Gastroesophageal sphincter (tissue), 4 donors: ENCODE measurements at regions not wholly inside any gene's neighbourhood (a gene's known extent, or its start where the extent isn't known, plus 50 kb on each side); places are given as distances from the start of the nearest gene placed in this dataset.

Experiments used
- ATAC-seq: fragments of 150-250 bp; one replicate; pipeline ENCODE4 v1.9.1; 2016; ENCODE audit warnings: mild to moderate bottlenecking, moderate library complexity
- H3K27ac ChIP-seq, 4 donors: fragments of 200-600 bp; sonication (generic) in 3 of 4; 1 replicate in 3 of 4; 2 replicates in 1 of 4; pipeline ENCODE4 v1.5.1; 2016 to 2019
- H3K27me3 ChIP-seq: fragments of 200-600 bp; sonication (generic); one replicate; pipeline ENCODE4 v1.5.1; 2019
- H3K36me3 ChIP-seq, 2 donors: fragments of 200-600 bp; sonication (generic); one replicate each; pipeline ENCODE4 v1.5.1; 2019; ENCODE audit warnings: control low read depth in 1 of 2
- H3K4me1 ChIP-seq, 3 donors: fragments of 200-600 bp; sonication (generic); 1 replicate in 2 of 3; 2 replicates in 1 of 3; pipeline ENCODE4 v1.5.1; 2016 to 2019; ENCODE audit warnings: control low read depth in 2 of 3
- H3K4me3 ChIP-seq, 2 donors: fragments of 200-600 bp; sonication (generic); one replicate each; pipeline ENCODE4 v1.5.1; 2019; ENCODE audit warnings: mild to moderate bottlenecking in 1 of 2, moderate library complexity in 1 of 2
- H3K9me3 ChIP-seq, 3 donors: fragments of 200-600 bp; sonication (generic); one replicate each; pipeline ENCODE4 v1.5.1; 2017 to 2019; ENCODE audit warnings: control low read depth in 2 of 3
- EP300 ChIP-seq: sonication (generic); formaldehyde crosslinking; IDR thresholded peaks from one replicate; pipeline ENCODE4 v1.6.1; 2017; ENCODE audit warnings: antibody characterized with exemption, mild to moderate bottlenecking
- POLR2A ChIP-seq, 2 donors: fragments of 450-650 bp; IDR thresholded peaks; one replicate each; pipeline ENCODE4 v1.6.1; 2017; ENCODE audit warnings: antibody characterized with exemption in 2 of 2, mild to moderate bottlenecking in 2 of 2, moderate library complexity in 1 of 2
- POLR2AphosphoS5 ChIP-seq: sonication (generic); formaldehyde crosslinking; IDR thresholded peaks from one replicate; pipeline ENCODE4 v1.6.1; 2017; ENCODE audit warnings: antibody characterized with exemption
- WGBS, 2 donors: methylation state at CpG; one replicate each; pipeline ENCODE4 v1.1.5; 2018; ENCODE audit warnings: low coverage in 1 of 2; 5-methylcytosine and 5-hydroxymethylcytosine counted together
- TF ChIP-seq, protein P1 (sequence below), 4 experiments: fragments of 200-600 bp in 2 of 4; fragments of 450-650 bp in 2 of 4; sonication (generic) in 1 of 4; IDR thresholded peaks; one replicate each; pipeline ENCODE4 v1.5.1; 2017 to 2019; ENCODE audit warnings: antibody characterized with exemption in 4 of 4, mild to moderate bottlenecking in 2 of 4, moderate library complexity in 2 of 4

DNA sequence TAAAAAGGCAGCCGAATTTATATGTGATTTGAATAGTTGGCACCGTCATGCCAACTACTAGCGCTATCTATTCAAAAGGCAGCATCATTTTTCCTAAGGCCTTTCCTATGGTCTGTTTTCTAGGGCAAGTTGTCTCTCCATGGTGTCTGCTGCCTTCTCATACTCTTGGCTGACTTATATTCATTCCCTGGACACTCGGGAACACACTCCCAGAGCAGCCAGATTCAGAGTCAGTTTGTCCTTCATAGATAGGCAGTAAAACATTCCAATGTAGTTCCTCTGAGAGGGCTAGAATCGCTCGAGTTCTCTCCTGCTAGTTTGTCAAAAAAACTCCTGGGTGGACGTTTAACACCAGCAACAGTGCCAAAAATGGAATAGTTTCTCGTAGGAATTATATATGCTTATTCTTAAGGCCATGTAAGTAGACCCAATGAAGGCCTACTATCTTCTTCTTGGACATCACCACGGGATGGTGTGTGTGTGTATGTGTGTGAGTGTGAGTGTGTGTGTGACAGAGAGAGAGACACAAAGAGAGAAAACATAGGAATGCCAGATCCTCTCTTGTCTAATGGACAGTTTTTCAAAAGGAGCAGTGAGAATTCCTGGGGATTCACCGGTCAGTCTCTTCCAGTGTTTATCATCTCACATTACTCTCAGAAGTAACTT lies 129.3 kb upstream of the CTAGE1 start:
- Histone ChIP-seq H3K4me1 (peaks cover 0 to 27% (median 0%) of the 10 kb centered on the region in 3 donors), H3K36me3 (no peaks in the 10 kb centered on the region), H3K4me3 (no peak overlapping the region), H3K9me3 (no peaks in the 10 kb centered on the region), H3K27ac (peak overlapping the region in 2 of 4 donors; percentile 26 to 32), H3K27me3 (no peaks in the 10 kb centered on the region)
- no peak for TF ChIP-seq POLR2A (IDR thresholded peaks at IDR 0.05)
- TF ChIP-seq, protein P1, sequence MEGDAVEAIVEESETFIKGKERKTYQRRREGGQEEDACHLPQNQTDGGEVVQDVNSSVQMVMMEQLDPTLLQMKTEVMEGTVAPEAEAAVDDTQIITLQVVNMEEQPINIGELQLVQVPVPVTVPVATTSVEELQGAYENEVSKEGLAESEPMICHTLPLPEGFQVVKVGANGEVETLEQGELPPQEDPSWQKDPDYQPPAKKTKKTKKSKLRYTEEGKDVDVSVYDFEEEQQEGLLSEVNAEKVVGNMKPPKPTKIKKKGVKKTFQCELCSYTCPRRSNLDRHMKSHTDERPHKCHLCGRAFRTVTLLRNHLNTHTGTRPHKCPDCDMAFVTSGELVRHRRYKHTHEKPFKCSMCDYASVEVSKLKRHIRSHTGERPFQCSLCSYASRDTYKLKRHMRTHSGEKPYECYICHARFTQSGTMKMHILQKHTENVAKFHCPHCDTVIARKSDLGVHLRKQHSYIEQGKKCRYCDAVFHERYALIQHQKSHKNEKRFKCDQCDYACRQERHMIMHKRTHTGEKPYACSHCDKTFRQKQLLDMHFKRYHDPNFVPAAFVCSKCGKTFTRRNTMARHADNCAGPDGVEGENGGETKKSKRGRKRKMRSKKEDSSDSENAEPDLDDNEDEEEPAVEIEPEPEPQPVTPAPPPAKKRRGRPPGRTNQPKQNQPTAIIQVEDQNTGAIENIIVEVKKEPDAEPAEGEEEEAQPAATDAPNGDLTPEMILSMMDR (IDR thresholded peaks at IDR 0.05): no peak
- TF ChIP-seq POLR2AphosphoS5: no peak
- no peak for TF ChIP-seq EP300
- ATAC-seq: no peak
- 56 to 70% methylated on average over 6 to 10 of the region's 10 CpGs for WGBS, 2 donors

DNA sequence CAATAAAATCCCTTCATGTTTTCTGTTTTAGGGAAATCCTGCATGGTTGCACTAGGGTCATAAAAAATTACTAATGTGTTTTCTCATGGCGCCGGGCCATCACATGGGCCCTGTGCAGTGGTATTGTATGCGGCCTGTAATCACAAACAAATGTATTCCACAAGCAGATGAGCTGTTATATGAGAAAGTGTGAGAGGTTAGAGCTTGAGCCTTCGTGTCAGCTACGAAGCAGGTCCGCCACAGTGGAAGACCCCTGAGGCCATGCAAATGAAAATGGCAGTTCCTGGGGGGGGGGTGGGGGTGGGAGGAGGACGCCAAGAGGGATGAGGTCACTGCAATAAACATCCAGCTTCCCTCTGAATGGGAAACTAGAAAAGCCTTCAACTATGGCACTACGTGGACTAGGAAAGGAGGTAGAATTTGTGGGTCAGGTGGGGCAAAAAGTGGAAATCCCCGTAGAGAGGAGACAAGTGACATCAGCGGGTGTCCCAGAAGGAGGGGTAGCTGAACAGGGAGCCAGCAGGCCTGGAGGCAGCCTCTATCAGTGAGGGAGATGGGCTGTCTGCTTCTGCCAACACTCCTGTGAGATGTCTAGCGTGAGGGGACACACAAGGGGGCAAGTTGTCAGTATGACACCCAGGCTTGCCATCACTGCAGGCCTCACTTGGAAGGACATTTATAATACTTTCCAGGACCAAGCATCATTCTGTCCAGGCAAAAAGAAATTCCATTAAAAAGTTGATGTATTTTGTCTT lies 130.3 kb upstream of the CTAGE1 start:
- Histone ChIP-seq H3K27me3 (no peaks in the 10 kb centered on the region), H3K27ac (no peak overlapping the region), H3K4me3 (no peak overlapping the region), H3K36me3 (no peaks in the 10 kb centered on the region), H3K9me3 (no peaks in the 10 kb centered on the region), H3K4me1 (peaks cover 0 to 18% (median 0%) of the 10 kb centered on the region in 3 donors)
- no peak for ATAC-seq
- TF ChIP-seq EP300: no peak
- no peak for TF ChIP-seq POLR2A (IDR thresholded peaks at IDR 0.05)
- TF ChIP-seq, protein P1 (IDR thresholded peaks at IDR 0.05): no peak
- TF ChIP-seq POLR2AphosphoS5: no peak
- WGBS, 2 donors: 76 to 87% methylated on average over 7 to 11 of the region's 11 CpGs

DNA sequence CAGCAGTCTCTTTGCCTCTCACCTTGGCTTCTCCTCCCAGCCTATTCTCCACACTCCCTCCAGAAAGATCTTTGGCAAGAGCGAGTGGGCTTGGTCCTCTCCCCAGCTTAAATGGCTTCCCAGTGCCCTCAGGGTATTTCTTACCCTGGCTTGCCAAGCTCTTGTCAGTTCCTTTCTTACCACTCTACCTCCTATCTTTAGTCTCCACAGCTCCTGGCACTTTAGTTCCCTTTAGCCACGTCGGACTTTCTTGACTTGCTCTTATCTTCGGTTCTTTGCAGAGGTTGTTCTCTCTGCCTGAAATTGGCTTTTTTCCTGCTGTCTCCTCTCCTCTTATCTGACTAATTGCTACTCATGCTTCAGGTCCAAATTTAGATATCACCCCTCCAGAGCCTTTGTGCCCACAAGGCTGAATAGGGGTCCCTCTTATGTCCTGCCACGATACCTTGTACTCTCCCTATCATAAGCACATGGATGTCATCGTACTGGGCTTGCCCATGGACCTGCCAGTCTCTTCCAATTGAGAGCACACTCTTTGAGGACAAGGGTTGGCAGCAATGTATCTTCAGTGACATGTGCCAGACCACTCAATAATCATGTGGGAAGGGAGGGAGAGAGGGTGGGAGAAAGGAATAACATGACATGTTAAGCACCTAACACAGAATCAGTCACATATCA lies 131.7 kb upstream of the CTAGE1 start:
- no peak for ATAC-seq
- no peak overlapping the region for H3K27ac ChIP-seq
- no peak overlapping the region for H3K4me3 ChIP-seq
- no peaks in the 10 kb centered on the region for H3K36me3 ChIP-seq
- no peaks in the 10 kb centered on the region for H3K27me3 ChIP-seq
- 74 to 95% methylated on average over 5 to 6 of the region's 6 CpGs for WGBS, 2 donors
- H3K4me1 ChIP-seq: peaks cover 0 to 15% (median 0%) of the 10 kb centered on the region in 3 donors
- TF ChIP-seq POLR2A (IDR thresholded peaks at IDR 0.05): no peak
- TF ChIP-seq, protein P1 (IDR thresholded peaks at IDR 0.05): no peak
- no peak for TF ChIP-seq POLR2AphosphoS5
- TF ChIP-seq EP300: no peak
- no peaks in the 10 kb centered on the region for H3K9me3 ChIP-seq

DNA sequence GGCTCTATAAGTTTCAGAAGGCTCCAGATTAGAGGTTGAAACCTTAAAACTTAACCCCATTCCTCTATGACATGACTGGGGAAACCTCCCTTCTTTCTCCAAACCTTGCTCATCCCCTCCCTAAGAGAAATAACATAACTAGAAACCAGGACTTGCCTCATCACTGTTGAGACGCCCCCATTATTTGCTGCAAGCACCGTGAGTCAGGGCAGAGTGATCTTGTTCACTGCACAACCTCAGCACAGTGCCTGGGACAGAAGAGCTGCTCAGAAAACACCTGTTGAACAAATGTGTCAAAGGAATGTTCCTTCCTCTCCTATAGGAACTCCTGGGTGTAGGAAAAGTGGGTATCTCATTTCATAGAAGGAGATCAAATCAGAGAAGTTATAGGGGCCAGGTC lies 132.7 kb upstream of the CTAGE1 start:
- Histone ChIP-seq H3K4me1 (peaks cover 0 to 15% (median 0%) of the 10 kb centered on the region in 3 donors), H3K27me3 (no peaks in the 10 kb centered on the region), H3K27ac (no peak overlapping the region), H3K4me3 (no peak overlapping the region), H3K9me3 (no peaks in the 10 kb centered on the region), H3K36me3 (no peaks in the 10 kb centered on the region)
- no peak for ATAC-seq
- WGBS, 2 donors: 94 to 100% methylated on average over 1 to 2 of the region's 2 CpGs
- no peak for TF ChIP-seq POLR2A (IDR thresholded peaks at IDR 0.05)
- no peak for TF ChIP-seq POLR2AphosphoS5
- TF ChIP-seq, protein P1 (IDR thresholded peaks at IDR 0.05): no peak
- TF ChIP-seq EP300: no peak
